GM23338 (cell line): ENCODE measurements at regions not wholly inside any gene's neighbourhood (a gene's known extent, or its start where the extent isn't known, plus 50 kb on each side); places are given as distances from the start of the nearest gene placed in this dataset.

Experiments used
- CREB1 ChIP-seq: fragments of 250-450 bp; sonication (Bioruptor Pico); IDR thresholded peaks from 2 replicates; pipeline ENCODE4 v1.5.0; 2020; ENCODE audit warnings: low read depth, mild to moderate bottlenecking, moderate library complexity
- CTCF ChIP-seq, 2 experiments: fragments of 200-600 bp in 1 of 2; sonication (generic) in 1 of 2; conservative IDR thresholded peaks; 2 replicates each; pipeline versions ENCODE4 v1.5.1 to v1.6.1; 2016 to 2017; ENCODE audit warnings: antibody characterized with exemption in 2 of 2, low read depth in 2 of 2, mild to moderate bottlenecking in 2 of 2, moderate library complexity in 1 of 2
- ETS1 ChIP-seq: IDR thresholded peaks from 2 replicates; pipeline ENCODE4 v1.6.1; 2016; ENCODE audit warnings: antibody characterized with exemption
- EZH2 ChIP-seq: fragments of 200-600 bp; sonication (generic); IDR thresholded peaks from one replicate; pipeline ENCODE4 v1.8.0; 2017; ENCODE audit warnings: antibody characterized with exemption, mild to moderate bottlenecking, low read depth; ENCODE audit not compliant: unreplicated experiment
- EZH2phosphoT487 ChIP-seq: fragments of 200-600 bp; sonication (generic); IDR thresholded peaks from one replicate; pipeline ENCODE4 v1.8.1; 2018; ENCODE audit warnings: antibody characterized with exemption; ENCODE audit not compliant: unreplicated experiment
- JUNB ChIP-seq: IDR thresholded peaks from one replicate; pipeline ENCODE4 v1.6.1; 2016; ENCODE audit warnings: antibody characterized with exemption; ENCODE audit not compliant: unreplicated experiment
- POLR2AphosphoS5 ChIP-seq: IDR thresholded peaks from 2 replicates; pipeline ENCODE4 v1.6.1; 2016; ENCODE audit warnings: antibody characterized with exemption, low read depth
- REST ChIP-seq: IDR thresholded peaks from one replicate; pipeline ENCODE4 v1.6.1; 2018; ENCODE audit warnings: antibody characterized with exemption; ENCODE audit not compliant: unreplicated experiment
- STAT1 ChIP-seq: IDR thresholded peaks from one replicate; pipeline ENCODE4 v1.6.1; 2016; ENCODE audit warnings: antibody characterized with exemption; ENCODE audit not compliant: unreplicated experiment
- ZNF114 ChIP-seq: fragments of 250-450 bp; sonication (Bioruptor Pico); IDR thresholded peaks from 2 replicates; pipeline ENCODE4 v1.5.0; 2020; ENCODE audit warnings: mild to moderate bottlenecking, moderate library complexity

GRCh38 chr6:45714741-45715507 is 300.7 kb downstream of the CLIC5 start:
- TF ChIP-seq CTCF (conservative IDR thresholded peaks at IDR 0.05; ENCODE audit: low read depth in 2 of 2) (peak; percentile 82 to 97), EZH2 (no peak), POLR2AphosphoS5 (no peak), ETS1 (no peak), REST (no peak), CREB1 (CRISPR knock-in tag) (no peak), EZH2phosphoT487 (no peak), STAT1 (no peak), ZNF114 (CRISPR knock-in tag) (no peak), JUNB (no peak)
